Adrenal gland (tissue), 9 donors: ENCODE measurements at regions not wholly inside any gene's neighbourhood (a gene's known extent, or its start where the extent isn't known, plus 50 kb on each side); places are given as distances from the start of the nearest gene placed in this dataset.
"Not testable (repeated sequence)": the region's sequence is repeated elsewhere in the genome, so short reads cannot be mapped to it uniquely, and the experiment has no call there.

Source experiments
- DNase-seq, 7 donors: peaks; one replicate each; pipeline ENCODE4 v3.0.0-alpha.2; 2019 to 2020
- H3K27ac ChIP-seq, 5 donors: fragments of 200-600 bp; sonication (generic) in 4 of 5; 1 replicate in 3 of 5; 2 replicates in 2 of 5; pipeline versions ENCODE4 v1.5.1 to v1.8.0; 2016 to 2020; ENCODE audit warnings: mild to moderate bottlenecking in 1 of 5
- H3K27me3 ChIP-seq: fragments of 200-600 bp; 2 replicates; pipeline ENCODE4 v1.8.0; 2021
- H3K36me3 ChIP-seq, 2 donors: fragments of 200-600 bp; replicated peaks in 1 of 2; 1 replicate in 1 of 2; 2 replicates in 1 of 2; pipeline versions ENCODE4 v1.5.1 to v1.8.0; 2018 to 2022
- H3K4me1 ChIP-seq, 2 donors: fragments of 200-600 bp; replicated peaks in 1 of 2; 1 replicate in 1 of 2; 2 replicates in 1 of 2; pipeline versions ENCODE4 v1.5.1 to v1.8.0; 2018 to 2021
- H3K4me3 ChIP-seq, 4 donors: fragments of 200-600 bp; sonication (generic) in 3 of 4; one replicate each; pipeline ENCODE4 v1.5.1; 2016 to 2018
- H3K9me3 ChIP-seq, 3 donors: fragments of 200-600 bp; sonication (generic) in 1 of 3; replicated peaks in 1 of 3; 1 replicate in 2 of 3; 2 replicates in 1 of 3; pipeline versions ENCODE4 v1.5.1 to v1.8.0; 2016 to 2021
- CTCF ChIP-seq, 6 experiments: fragments of 450-650 bp in 4 of 6; fragments of 200-600 bp in 2 of 6; sonication (generic) in 1 of 6; IDR thresholded peaks; 1 replicate in 5 of 6; 2 replicates in 1 of 6; pipeline versions ENCODE4 v1.5.1 to v1.8.0; 2016 to 2021; ENCODE audit warnings: antibody characterized with exemption in 6 of 6, mild to moderate bottlenecking in 2 of 6, moderate library complexity in 1 of 6
- POLR2A ChIP-seq, 2 donors: fragments of 450-650 bp; IDR thresholded peaks; one replicate each; pipeline ENCODE4 v1.6.1; 2017; ENCODE audit warnings: antibody characterized with exemption in 2 of 2, mild to moderate bottlenecking in 2 of 2, moderate library complexity in 1 of 2
- WGBS, 4 donors: extraction: QIAGEN DNeasy Blood & Tissue Kit in 2 of 4; methylation state at CpG; one replicate each; pipeline versions ENCODE4 v1.1.5 to v1.1.7; 2013 to 2017; 5-methylcytosine and 5-hydroxymethylcytosine counted together
- intact Hi-C, 2 donors: fragments of 100-400 bp; cut with DNase I; formaldehyde crosslinking; loops; one replicate each; pipeline versions ENCODE4 v1.14.1 to v1.15.0; 2022 to 2023
- donor health status: healthy with polysubstance abuse.
- donor health status: Bipolar disorder and iron deficiency.
- donor health status: DM: yes; HTN: yes; CAD: no.
- donor health status: DM: no; HTN: no; CAD: no.
- donor health status: DM: no; HTN: no; CAD: no.

- 70 to 82% (median 75%) methylated on average over 3 of the region's 3 CpGs for WGBS, 4 donors
- no peak for DNase-seq
- TF ChIP-seq POLR2A (IDR thresholded peaks at IDR 0.05) (no peak), CTCF (IDR thresholded peaks at IDR 0.05) (no peak)
- intact Hi-C loops = no loop called here
- Histone ChIP-seq H3K4me1 (no peaks in the 10 kb centered on the region), H3K4me3 (no peak overlapping the region), H3K27me3 (no peaks in the 10 kb centered on the region), H3K27ac (no peak overlapping the region), H3K36me3 (no peaks in the 10 kb centered on the region), H3K9me3 (no peaks in the 10 kb centered on the region)
These were observed 249.4 kb downstream of the PRDM9 start for GRCh38 chr5:23756779-23757178.

GRCh38 chr5:23763170-23763569 is 255.8 kb downstream of the PRDM9 start:
- no peak for DNase-seq
- H3K27me3 ChIP-seq = no peaks in the 10 kb centered on the region
- WGBS, 4 donors = 67 to 85% (median 75%) methylated on average over 1 of the region's 1 CpG
- H3K36me3 ChIP-seq = no peaks in the 10 kb centered on the region
- H3K27ac ChIP-seq = no peak overlapping the region
- H3K4me3 ChIP-seq = no peak overlapping the region
- no peaks in the 10 kb centered on the region for H3K9me3 ChIP-seq
- TF ChIP-seq CTCF (IDR thresholded peaks at IDR 0.05) (no peak), POLR2A (IDR thresholded peaks at IDR 0.05) (no peak)
- H3K4me1 ChIP-seq = no peaks in the 10 kb centered on the region
- intact Hi-C loops = no loop called here

- Histone ChIP-seq H3K27ac (no peak overlapping the region), H3K4me1 (no peaks in the 10 kb centered on the region), H3K4me3 (no peak overlapping the region), H3K36me3 (no peaks in the 10 kb centered on the region), H3K27me3 (no peaks in the 10 kb centered on the region), H3K9me3 (no peaks in the 10 kb centered on the region)
- intact Hi-C loops = no loop called here
- DNase-seq = no peak
- WGBS, 4 donors = 28 to 39% (median 34%) methylated on average over 3 of the region's 3 CpGs
- TF ChIP-seq CTCF (IDR thresholded peaks at IDR 0.05) (no peak), POLR2A (IDR thresholded peaks at IDR 0.05) (no peak)
These were observed 269.3 kb downstream of the PRDM9 start for GRCh38 chr5:23776684-23777083.

- H3K4me3 ChIP-seq, H3K27ac ChIP-seq, intact Hi-C loops, H3K9me3 ChIP-seq, H3K36me3 ChIP-seq, H3K27me3 ChIP-seq, H3K4me1 ChIP-seq, DNase-seq: not testable (repeated sequence)
- 68 to 86% (median 81%) methylated on average over 4 of the region's 4 CpGs for WGBS, 4 donors
These were observed 292.9 kb downstream of the PRDM9 start for GRCh38 chr5:23800307-23800706.

GRCh38 chr5:23820765-23821471 is 313.5 kb downstream of the PRDM9 start:
- peak in 4 of 7 donors; percentile 8 to 32 (median 18) for DNase-seq
- Histone ChIP-seq H3K27ac (no peak overlapping the region), H3K36me3 (no peaks in the 10 kb centered on the region), H3K4me3 (no peak overlapping the region), H3K9me3 (no peaks in the 10 kb centered on the region), H3K4me1 (no peaks in the 10 kb centered on the region), H3K27me3 (no peaks in the 10 kb centered on the region)
- no peak for TF ChIP-seq POLR2A (IDR thresholded peaks at IDR 0.05)
- peak; percentile 16 to 53 (median 47) for TF ChIP-seq CTCF (IDR thresholded peaks at IDR 0.05)
- 39 to 44% (median 41%) methylated on average over 5 of the region's 5 CpGs for WGBS, 4 donors
- intact Hi-C loops = no loop called here
